ENCODE measurements at regions not wholly inside any gene's neighbourhood (a gene's known extent, or its start where the extent isn't known, plus 50 kb on each side); places are given as distances from the start of the nearest gene placed in this dataset.

DNA sequence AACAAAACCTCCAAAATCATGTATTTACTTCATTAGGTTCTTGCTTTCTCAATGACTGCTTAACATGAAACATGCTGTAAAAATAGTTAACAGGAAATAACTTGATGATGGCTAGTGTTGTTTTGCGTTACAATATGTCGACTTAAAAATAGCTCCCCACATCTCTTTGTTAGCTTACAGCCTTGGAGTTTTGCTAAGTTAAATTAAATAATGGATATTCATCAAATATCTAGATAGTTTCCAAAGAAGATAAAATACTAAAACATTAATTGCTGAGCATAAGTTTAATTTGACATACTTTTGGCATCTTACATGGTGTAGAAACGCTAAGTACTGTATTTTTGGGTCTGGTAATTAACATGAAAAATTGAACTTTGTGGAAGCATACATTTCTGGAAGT is 500.6 kb upstream of the NOVA1 start:
- no peaks in the 10 kb centered on the region for H3K36me3 Mint-ChIP-seq
- Histone ChIP-seq H3K4me3 (ENCODE audit: low read depth, low read length) (no peak overlapping the region), H3K27me3 (ENCODE audit: control insufficient read depth, insufficient read depth, low read length) (no peaks in the 10 kb centered on the region), H3K4me1 (ENCODE audit: control insufficient read depth, insufficient read depth, low read length, poor library complexity, severe bottlenecking) (no peaks in the 10 kb centered on the region), H3K27ac (ENCODE audit: insufficient read depth, low read length, poor library complexity, severe bottlenecking) (no peak overlapping the region), H3K9me3 (ENCODE audit: control insufficient read depth in 2 of 2, low read length in 2 of 2) (peaks cover 3 to 17% of the 10 kb centered on the region in 2 experiments), H3K36me3 (ENCODE audit: control insufficient read depth, insufficient read depth, low read length) (no peaks in the 10 kb centered on the region)
- ATAC-seq (ENCODE audit: low read depth in 2 of 2): no peak
- H3K27me3 Mint-ChIP-seq: no peaks in the 10 kb centered on the region
- no peaks in the 10 kb centered on the region for H3K4me1 Mint-ChIP-seq
- DNase-seq: no peak
- no peak overlapping the region for H3K4me3 Mint-ChIP-seq
- H3K9me3 Mint-ChIP-seq: peaks cover 6 to 39% (median 10%) of the 10 kb centered on the region in 7 donors
- no peak overlapping the region for H3K27ac Mint-ChIP-seq

- Histone ChIP-seq H3K4me3 (ENCODE audit: low read depth, low read length) (no peak overlapping the region), H3K36me3 (ENCODE audit: control insufficient read depth, insufficient read depth, low read length) (no peaks in the 10 kb centered on the region), H3K9me3 (ENCODE audit: control insufficient read depth in 2 of 2, low read length in 2 of 2) (peaks cover 1 to 6% of the 10 kb centered on the region in 2 experiments), H3K4me1 (ENCODE audit: control insufficient read depth, insufficient read depth, low read length, poor library complexity, severe bottlenecking) (no peaks in the 10 kb centered on the region), H3K27ac (ENCODE audit: insufficient read depth, low read length, poor library complexity, severe bottlenecking) (no peak overlapping the region), H3K27me3 (ENCODE audit: control insufficient read depth, insufficient read depth, low read length) (no peaks in the 10 kb centered on the region)
- Mint-ChIP-seq H3K27ac (no peak overlapping the region), H3K36me3 (no peaks in the 10 kb centered on the region), H3K27me3 (no peaks in the 10 kb centered on the region), H3K9me3 (peaks cover 0 to 31% (median 6%) of the 10 kb centered on the region in 7 donors), H3K4me1 (no peaks in the 10 kb centered on the region), H3K4me3 (no peak overlapping the region)
- ATAC-seq (ENCODE audit: low read depth in 2 of 2) (no peak), DNase-seq (no peak)
Observed at GRCh38 chr14:27114180-27114579, 516.3 kb upstream of the NOVA1 start.

DNA sequence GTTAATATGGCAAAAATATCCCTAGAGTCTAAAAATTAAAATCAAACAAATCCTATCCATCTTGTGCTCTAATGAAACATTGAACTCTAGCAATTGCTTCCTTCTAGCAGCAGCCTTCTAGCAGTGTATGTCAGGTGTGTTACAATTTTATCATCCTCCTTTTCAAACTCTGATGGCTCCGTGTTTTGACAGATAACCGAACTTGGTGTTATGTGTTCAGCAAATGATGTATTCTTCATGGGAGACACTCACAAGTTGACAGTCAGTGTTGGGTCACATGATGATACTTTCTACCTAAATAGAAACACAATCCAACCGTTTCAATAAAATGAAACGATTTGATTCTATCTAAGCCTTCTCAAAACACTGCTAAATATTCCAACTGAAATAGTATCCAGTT is 525.3 kb upstream of the NOVA1 start:
- H3K36me3 Mint-ChIP-seq: no peaks in the 10 kb centered on the region
- peaks cover 5 to 30% (median 11%) of the 10 kb centered on the region in 7 donors for H3K9me3 Mint-ChIP-seq
- ATAC-seq (ENCODE audit: low read depth in 2 of 2) (no peak), DNase-seq (no peak)
- H3K27ac ChIP-seq (ENCODE audit: insufficient read depth, low read length, poor library complexity, severe bottlenecking): no peak overlapping the region
- no peak overlapping the region for H3K4me3 ChIP-seq (ENCODE audit: low read depth, low read length)
- H3K9me3 ChIP-seq (ENCODE audit: control insufficient read depth in 2 of 2, low read length in 2 of 2): peaks cover 2 to 24% of the 10 kb centered on the region in 2 experiments
- H3K4me3 Mint-ChIP-seq: peak overlapping the region in 1 of 4 donors; percentile 43
- H3K27me3 ChIP-seq (ENCODE audit: control insufficient read depth, insufficient read depth, low read length): no peaks in the 10 kb centered on the region
- no peaks in the 10 kb centered on the region for H3K36me3 ChIP-seq (ENCODE audit: control insufficient read depth, insufficient read depth, low read length)
- H3K27ac Mint-ChIP-seq: no peak overlapping the region
- no peaks in the 10 kb centered on the region for H3K27me3 Mint-ChIP-seq
- H3K4me1 Mint-ChIP-seq: no peaks in the 10 kb centered on the region
- H3K4me1 ChIP-seq (ENCODE audit: control insufficient read depth, insufficient read depth, low read length, poor library complexity, severe bottlenecking): no peaks in the 10 kb centered on the region

- H3K4me1 ChIP-seq (ENCODE audit: control insufficient read depth, insufficient read depth, low read length, poor library complexity, severe bottlenecking): no peaks in the 10 kb centered on the region
- Mint-ChIP-seq H3K27me3 (no peaks in the 10 kb centered on the region), H3K4me1 (no peaks in the 10 kb centered on the region), H3K9me3 (peaks cover 7 to 18% (median 14%) of the 10 kb centered on the region in 7 donors), H3K4me3 (no peak overlapping the region), H3K36me3 (no peaks in the 10 kb centered on the region), H3K27ac (no peak overlapping the region)
- no peaks in the 10 kb centered on the region for H3K36me3 ChIP-seq (ENCODE audit: control insufficient read depth, insufficient read depth, low read length)
- ATAC-seq (ENCODE audit: low read depth in 2 of 2) (no peak), DNase-seq (no peak)
- H3K27me3 ChIP-seq (ENCODE audit: control insufficient read depth, insufficient read depth, low read length): no peaks in the 10 kb centered on the region
- H3K27ac ChIP-seq (ENCODE audit: insufficient read depth, low read length, poor library complexity, severe bottlenecking): no peak overlapping the region
- no peak overlapping the region for H3K4me3 ChIP-seq (ENCODE audit: low read depth, low read length)
- H3K9me3 ChIP-seq (ENCODE audit: control insufficient read depth in 2 of 2, low read length in 2 of 2): no peaks in the 10 kb centered on the region
Observed at GRCh38 chr14:27127838-27128237, 530.0 kb upstream of the NOVA1 start.

- DNase-seq: no peak
- H3K27ac Mint-ChIP-seq: no peak overlapping the region
- H3K4me3 Mint-ChIP-seq: no peak overlapping the region
- no peaks in the 10 kb centered on the region for H3K4me1 Mint-ChIP-seq
- peaks cover 5 to 29% (median 11%) of the 10 kb centered on the region in 7 donors for H3K9me3 Mint-ChIP-seq
- Histone ChIP-seq H3K4me1 (ENCODE audit: control insufficient read depth, insufficient read depth, low read length, poor library complexity, severe bottlenecking) (no peaks in the 10 kb centered on the region), H3K4me3 (ENCODE audit: low read depth, low read length) (no peak overlapping the region), H3K27ac (ENCODE audit: insufficient read depth, low read length, poor library complexity, severe bottlenecking) (no peak overlapping the region), H3K36me3 (ENCODE audit: control insufficient read depth, insufficient read depth, low read length) (no peaks in the 10 kb centered on the region), H3K27me3 (ENCODE audit: control insufficient read depth, insufficient read depth, low read length) (no peaks in the 10 kb centered on the region), H3K9me3 (ENCODE audit: control insufficient read depth in 2 of 2, low read length in 2 of 2) (peaks cover 0 to 8% of the 10 kb centered on the region in 2 experiments)
- H3K27me3 Mint-ChIP-seq: no peaks in the 10 kb centered on the region
- no peak for ATAC-seq (ENCODE audit: low read depth in 2 of 2)
- no peaks in the 10 kb centered on the region for H3K36me3 Mint-ChIP-seq
Observed at GRCh38 chr14:27134200-27134599, 536.4 kb upstream of the NOVA1 start.

DNA sequence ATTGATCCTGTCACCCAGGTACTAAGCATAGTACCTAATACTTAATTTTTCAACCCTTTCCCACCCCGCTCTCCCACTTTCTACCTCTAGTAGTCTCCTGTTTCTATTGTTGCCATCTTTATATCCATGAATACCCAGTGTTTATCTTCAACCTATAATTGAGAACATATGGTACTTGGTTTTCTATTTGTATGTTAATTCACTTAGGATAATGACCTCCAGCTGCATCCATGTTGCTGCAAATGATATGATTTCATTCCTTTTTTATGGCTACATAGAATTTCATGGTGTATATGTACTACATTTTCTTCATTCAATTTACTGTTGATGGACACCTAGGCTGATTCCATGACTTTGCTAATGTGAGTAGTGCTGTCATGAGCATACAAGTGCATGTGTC is 547.3 kb upstream of the NOVA1 start:
- Mint-ChIP-seq H3K27ac (no peak overlapping the region), H3K4me3 (no peak overlapping the region), H3K4me1 (no peaks in the 10 kb centered on the region), H3K9me3 (peaks cover 0 to 50% (median 19%) of the 10 kb centered on the region in 7 donors), H3K27me3 (no peaks in the 10 kb centered on the region), H3K36me3 (no peaks in the 10 kb centered on the region)
- no peak overlapping the region for H3K27ac ChIP-seq (ENCODE audit: insufficient read depth, low read length, poor library complexity, severe bottlenecking)
- no peak overlapping the region for H3K4me3 ChIP-seq (ENCODE audit: low read depth, low read length)
- peaks cover 2 to 11% of the 10 kb centered on the region in 2 experiments for H3K9me3 ChIP-seq (ENCODE audit: control insufficient read depth in 2 of 2, low read length in 2 of 2)
- DNase-seq: no peak
- H3K4me1 ChIP-seq (ENCODE audit: control insufficient read depth, insufficient read depth, low read length, poor library complexity, severe bottlenecking): no peaks in the 10 kb centered on the region
- no peaks in the 10 kb centered on the region for H3K27me3 ChIP-seq (ENCODE audit: control insufficient read depth, insufficient read depth, low read length)
- no peak for ATAC-seq (ENCODE audit: low read depth in 2 of 2)
- no peaks in the 10 kb centered on the region for H3K36me3 ChIP-seq (ENCODE audit: control insufficient read depth, insufficient read depth, low read length)

GRCh38 chr14:27148143-27148542 is 550.3 kb upstream of the NOVA1 start:
- no peak for ATAC-seq (ENCODE audit: low read depth in 2 of 2)
- no peaks in the 10 kb centered on the region for H3K36me3 ChIP-seq (ENCODE audit: control insufficient read depth, insufficient read depth, low read length)
- H3K27ac ChIP-seq (ENCODE audit: insufficient read depth, low read length, poor library complexity, severe bottlenecking): no peak overlapping the region
- H3K4me3 Mint-ChIP-seq: no peak overlapping the region
- no peaks in the 10 kb centered on the region for H3K36me3 Mint-ChIP-seq
- no peak for DNase-seq
- no peak overlapping the region for H3K27ac Mint-ChIP-seq
- H3K9me3 ChIP-seq (ENCODE audit: control insufficient read depth in 2 of 2, low read length in 2 of 2): peaks cover 2 to 20% of the 10 kb centered on the region in 2 experiments
- H3K4me1 Mint-ChIP-seq: no peaks in the 10 kb centered on the region
- H3K4me3 ChIP-seq (ENCODE audit: low read depth, low read length): no peak overlapping the region
- no peaks in the 10 kb centered on the region for H3K27me3 Mint-ChIP-seq
- no peaks in the 10 kb centered on the region for H3K4me1 ChIP-seq (ENCODE audit: control insufficient read depth, insufficient read depth, low read length, poor library complexity, severe bottlenecking)
- peaks cover 0 to 44% (median 17%) of the 10 kb centered on the region in 7 donors for H3K9me3 Mint-ChIP-seq
- H3K27me3 ChIP-seq (ENCODE audit: control insufficient read depth, insufficient read depth, low read length): no peaks in the 10 kb centered on the region

- Mint-ChIP-seq H3K9me3 (peaks cover 0 to 16% (median 7%) of the 10 kb centered on the region in 7 donors), H3K27ac (no peak overlapping the region), H3K4me1 (no peaks in the 10 kb centered on the region), H3K36me3 (no peaks in the 10 kb centered on the region), H3K27me3 (no peaks in the 10 kb centered on the region), H3K4me3 (no peak overlapping the region)
- no peak for DNase-seq
- no peak for ATAC-seq (ENCODE audit: low read depth in 2 of 2)
- no peaks in the 10 kb centered on the region for H3K27me3 ChIP-seq (ENCODE audit: control insufficient read depth, insufficient read depth, low read length)
- H3K27ac ChIP-seq (ENCODE audit: insufficient read depth, low read length, poor library complexity, severe bottlenecking): no peak overlapping the region
- no peak overlapping the region for H3K4me3 ChIP-seq (ENCODE audit: low read depth, low read length)
- H3K36me3 ChIP-seq (ENCODE audit: control insufficient read depth, insufficient read depth, low read length): no peaks in the 10 kb centered on the region
- no peaks in the 10 kb centered on the region for H3K4me1 ChIP-seq (ENCODE audit: control insufficient read depth, insufficient read depth, low read length, poor library complexity, severe bottlenecking)
- H3K9me3 ChIP-seq (ENCODE audit: control insufficient read depth in 2 of 2, low read length in 2 of 2): peaks cover 4 to 12% of the 10 kb centered on the region in 2 experiments
Observed at GRCh38 chr14:27164139-27164538, 566.3 kb upstream of the NOVA1 start.

Measured in CD4-positive, CD25-positive, alpha-beta regulatory T cell (primary cell).